GM10266 (cell line): ENCODE measurements at regions not wholly inside any gene's neighbourhood (a gene's known extent, or its start where the extent isn't known, plus 50 kb on each side); places are given as distances from the start of the nearest gene placed in this dataset.

ENCODE experiments used
- DNase-seq: peaks from one replicate; pipeline ENCODE4 v3.0.0; 2012; ENCODE audit errors: extremely low spot score
- CTCF ChIP-seq: IDR thresholded peaks from 2 replicates; pipeline ENCODE4 v1.5.1; 2012; ENCODE audit warnings: mild to moderate bottlenecking, low read depth; ENCODE audit not compliant: control insufficient read depth, insufficient read depth; ENCODE audit errors: missing control alignments

GRCh38 chr2:239781454-239781853 is 243.7 kb downstream of the NDUFA10 start:
- no peak for TF ChIP-seq CTCF
- DNase-seq, result no peak

- DNase-seq, result no peak
- TF ChIP-seq CTCF, result no peak
Observed at GRCh38 chr2:239780236-239780994, 244.7 kb downstream of the NDUFA10 start.

- DNase-seq, result no peak
- no peak for TF ChIP-seq CTCF
Observed at GRCh38 chr2:239779584-239779983, 245.6 kb downstream of the NDUFA10 start.

GRCh38 chr2:239778861-239779558 is 246.1 kb downstream of the NDUFA10 start:
- no peak for TF ChIP-seq CTCF
- no peak for DNase-seq

- DNase-seq, result no peak
- TF ChIP-seq CTCF, result no peak
Observed at GRCh38 chr2:239778042-239778851, 246.9 kb downstream of the NDUFA10 start.

GRCh38 chr2:239777219-239777618 is 247.9 kb downstream of the NDUFA10 start:
- DNase-seq, result no peak
- no peak for TF ChIP-seq CTCF
